NCI-H510A treated with DMSO at 0.1 percent for 48 hours (cell line): ENCODE measurements at regions not wholly inside any gene's neighbourhood (a gene's known extent, or its start where the extent isn't known, plus 50 kb on each side); places are given as distances from the start of the nearest gene placed in this dataset.

Source experiments
- DNase-seq: peaks from one replicate; lab custom pipeline; 2025; lab: John Stamatoyannopoulos, UW

DNA sequence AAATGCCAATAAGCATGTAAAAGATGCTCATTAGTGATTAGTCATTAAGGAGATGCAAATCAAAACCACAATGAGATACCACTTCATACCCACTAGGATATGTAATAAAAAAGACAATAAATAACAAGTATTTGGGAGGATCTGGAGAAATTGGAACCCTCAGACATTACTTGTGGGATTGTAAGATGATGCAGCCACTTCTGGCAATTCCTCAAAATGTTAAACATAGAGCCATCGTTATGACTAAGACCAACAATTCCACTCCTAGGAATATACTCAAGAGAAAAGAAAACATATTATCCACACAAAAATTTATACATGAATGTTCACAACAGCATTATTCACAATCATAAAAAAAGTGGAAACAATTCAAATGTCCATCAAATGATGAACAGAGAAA lies 336.2 kb upstream of the PMFBP1 start:
- no peak for DNase-seq

DNA sequence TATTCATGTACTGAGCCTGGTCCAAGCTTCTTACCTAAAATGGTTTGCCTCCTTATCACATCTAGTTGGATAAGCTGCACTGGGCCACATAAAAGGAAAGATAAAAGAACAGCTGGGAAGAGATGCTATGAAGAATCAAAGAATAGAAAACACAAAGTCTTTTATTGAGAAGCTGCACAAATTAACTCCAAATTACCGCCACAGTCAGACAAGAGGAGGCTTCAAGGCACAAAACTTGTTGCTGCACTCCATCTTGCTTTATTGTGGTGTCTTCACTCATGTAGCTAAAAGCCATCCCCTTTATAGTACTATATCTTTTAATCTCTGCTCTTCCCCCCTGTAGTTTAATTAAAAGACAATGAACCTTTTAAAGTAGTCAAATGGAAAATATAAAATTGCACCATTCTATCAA lies 330.6 kb upstream of the PMFBP1 start:
- no peak for DNase-seq

DNA sequence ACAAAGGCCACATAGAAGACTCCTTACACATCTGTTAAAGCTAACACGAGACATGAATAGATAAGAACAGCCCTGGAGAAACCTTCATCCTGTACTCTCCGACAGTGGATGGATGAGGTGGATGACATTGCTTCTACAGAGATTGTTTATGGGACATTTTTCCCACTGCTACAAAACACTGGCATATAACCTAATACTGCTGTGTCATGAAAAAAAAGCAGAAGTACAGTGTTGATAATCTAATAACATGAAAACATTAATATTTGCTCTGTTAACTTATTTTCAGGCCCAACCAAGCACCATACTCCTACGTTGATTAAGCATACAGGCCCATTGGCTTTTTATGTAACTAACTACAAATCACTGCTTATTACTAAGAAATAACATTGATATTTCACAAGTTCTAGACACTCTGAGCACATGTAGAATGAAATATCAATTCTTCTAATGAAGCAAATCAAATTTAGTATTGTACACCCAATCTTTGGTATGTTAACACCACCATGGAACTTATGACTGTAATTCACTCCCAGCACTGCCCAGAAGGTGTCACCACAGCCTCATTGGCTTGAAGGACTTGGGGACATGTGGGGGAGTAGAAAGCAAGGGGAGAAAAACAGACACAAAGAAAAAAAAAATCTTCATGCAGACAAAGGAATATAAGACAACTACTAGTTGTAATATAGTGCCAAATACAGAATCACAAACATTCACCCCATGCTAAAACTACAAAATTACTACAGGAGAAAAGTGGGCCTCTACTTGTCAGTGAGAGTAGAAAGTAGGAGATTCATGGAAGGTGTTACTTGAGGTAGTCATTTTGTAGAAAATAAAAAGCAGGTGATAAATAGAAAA lies 330.0 kb upstream of the PMFBP1 start:
- peak; percentile 21 for DNase-seq

DNA sequence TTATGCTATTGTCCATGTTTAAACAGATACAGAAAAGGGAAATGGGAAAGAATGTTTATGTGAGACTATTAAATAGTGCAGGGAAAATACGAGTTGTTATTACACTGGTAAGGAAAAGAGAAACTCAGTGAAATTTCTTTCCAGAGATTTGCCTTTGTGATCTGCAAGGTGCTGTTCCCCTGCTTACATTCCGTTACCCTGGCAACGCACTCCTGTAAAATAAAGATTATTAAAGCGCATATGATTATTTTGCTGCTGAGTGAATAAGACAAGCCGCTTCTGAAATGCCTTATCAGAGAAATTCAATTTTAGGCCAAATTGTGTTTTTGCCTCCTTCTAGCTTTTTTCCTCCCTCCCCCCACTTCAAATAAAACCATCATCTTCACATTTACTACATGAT lies 328.6 kb upstream of the PMFBP1 start:
- no peak for DNase-seq

DNA sequence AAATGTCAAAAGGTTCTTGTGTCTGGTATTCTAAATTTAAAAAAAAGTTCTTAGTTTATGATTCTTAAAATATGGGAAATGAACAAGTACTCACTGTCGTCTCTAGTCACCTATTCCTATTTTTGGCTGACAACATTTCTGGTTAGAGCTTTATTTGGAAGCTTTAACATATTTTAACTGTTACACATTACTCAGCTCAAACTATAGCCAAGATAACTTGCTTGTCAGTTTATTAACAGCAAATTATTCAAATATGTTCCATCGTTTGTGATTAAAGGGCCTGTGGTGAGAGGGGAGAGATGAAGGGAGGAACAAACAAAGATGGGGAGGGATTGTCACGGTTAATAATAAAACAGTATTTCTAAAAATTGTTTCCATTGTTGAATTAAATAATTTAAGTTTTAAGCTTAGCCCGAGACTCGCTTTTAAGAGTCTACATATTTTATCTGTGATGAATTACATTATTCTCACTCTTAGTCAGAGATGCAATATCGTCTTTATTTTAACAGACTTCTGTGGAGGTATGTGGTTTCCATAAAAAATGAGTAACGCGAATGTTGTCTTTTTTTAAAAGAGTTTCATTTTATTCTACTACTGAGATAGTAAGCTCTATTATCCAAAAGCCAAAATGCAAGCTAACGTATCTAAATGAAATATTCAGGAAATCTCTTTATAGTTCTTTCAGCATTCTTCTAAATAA lies 321.9 kb upstream of the PMFBP1 start:
- no peak for DNase-seq

DNA sequence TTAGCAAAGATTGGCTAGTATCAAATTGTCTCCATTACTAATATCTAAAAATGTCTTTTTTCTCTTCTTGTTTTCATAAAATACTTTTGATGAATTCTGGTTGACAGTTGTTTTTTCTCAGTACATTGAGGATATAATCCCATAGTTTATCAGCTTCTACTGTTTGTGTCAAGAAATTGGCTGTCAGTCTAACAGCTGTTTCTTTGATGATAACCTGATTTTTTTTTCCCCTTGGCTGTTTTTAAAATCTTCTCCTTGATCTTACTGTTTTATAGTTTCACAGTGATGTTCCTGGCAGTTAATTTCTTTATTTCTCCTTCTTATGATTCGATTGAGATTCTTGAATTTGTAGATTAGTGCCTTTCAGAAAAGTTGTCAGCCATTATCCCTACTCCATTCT lies 315.3 kb upstream of the PMFBP1 start:
- DNase-seq: no peak

DNA sequence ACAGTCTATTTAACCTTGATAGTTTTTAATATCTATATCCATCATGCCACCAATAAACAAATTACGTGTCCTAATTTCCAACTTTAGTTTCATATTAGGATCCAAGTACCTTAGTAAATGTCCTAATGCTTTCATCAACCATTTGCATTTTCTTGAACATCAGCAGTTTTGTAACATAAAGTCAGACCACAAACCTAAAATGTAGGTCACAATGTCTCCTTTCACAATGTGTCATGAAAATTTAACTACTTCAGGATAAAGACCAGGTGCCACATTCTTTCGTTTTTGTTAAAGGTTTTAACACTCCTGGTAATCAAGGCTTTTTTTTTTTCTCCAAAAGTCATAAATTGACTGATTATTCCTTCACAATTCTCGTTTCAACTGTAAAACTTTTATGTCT lies 310.7 kb upstream of the PMFBP1 start:
- no peak for DNase-seq

DNA sequence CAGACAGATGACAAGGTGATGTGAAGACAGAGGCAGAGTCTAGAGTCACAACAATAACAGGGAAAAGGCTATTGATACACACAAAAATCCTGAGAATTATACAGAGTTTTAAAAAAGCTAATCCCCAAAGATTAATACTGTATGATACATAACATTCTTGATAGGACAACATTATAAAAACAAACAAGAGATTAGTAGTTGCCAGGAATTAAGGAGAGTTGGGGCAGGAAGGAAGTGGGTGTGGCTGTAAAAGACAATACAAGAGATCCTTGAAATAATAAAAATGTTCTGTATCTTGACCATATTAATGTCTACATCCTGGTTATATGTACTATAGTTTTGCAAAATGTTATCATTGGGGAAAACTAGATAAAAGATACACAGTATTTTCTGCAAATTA lies 309.5 kb upstream of the PMFBP1 start:
- DNase-seq: no peak

DNA sequence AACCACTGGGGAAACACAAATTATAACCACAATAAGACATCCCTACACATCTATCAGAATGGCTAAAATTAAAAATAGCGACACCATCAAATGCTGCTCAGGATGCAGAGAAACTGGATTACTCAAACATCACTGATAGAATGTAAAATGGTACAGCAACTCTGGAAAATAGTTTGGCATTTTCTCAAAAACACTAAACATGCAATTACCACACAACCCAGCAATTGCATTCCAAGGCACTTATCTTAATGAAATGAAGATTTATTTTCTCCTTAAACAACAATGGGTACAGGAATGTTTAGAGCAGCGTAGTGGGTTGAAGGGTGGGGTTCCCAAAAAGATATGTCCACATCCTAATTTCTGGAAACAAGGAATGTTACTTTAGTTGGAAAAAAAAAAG lies 309.0 kb upstream of the PMFBP1 start:
- no peak for DNase-seq

DNA sequence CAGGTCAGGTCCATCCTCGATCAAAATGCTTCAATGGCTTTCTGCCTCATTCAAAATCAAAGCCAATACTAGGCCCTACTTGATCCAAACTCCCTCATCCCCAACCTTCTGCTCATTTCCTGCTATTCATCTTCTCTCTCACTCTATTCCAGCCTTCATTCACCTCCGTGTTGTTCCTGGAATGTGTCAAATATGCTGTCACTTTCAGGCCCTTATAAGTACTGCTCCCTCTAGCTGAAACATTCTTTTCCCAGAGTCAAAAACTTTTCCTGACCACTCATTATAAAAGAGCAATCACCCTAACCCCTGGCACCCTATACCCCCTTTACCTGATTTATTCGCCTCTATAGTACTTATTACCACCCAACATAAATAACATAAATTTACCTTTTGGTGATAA lies 303.7 kb upstream of the PMFBP1 start:
- DNase-seq: no peak

DNA sequence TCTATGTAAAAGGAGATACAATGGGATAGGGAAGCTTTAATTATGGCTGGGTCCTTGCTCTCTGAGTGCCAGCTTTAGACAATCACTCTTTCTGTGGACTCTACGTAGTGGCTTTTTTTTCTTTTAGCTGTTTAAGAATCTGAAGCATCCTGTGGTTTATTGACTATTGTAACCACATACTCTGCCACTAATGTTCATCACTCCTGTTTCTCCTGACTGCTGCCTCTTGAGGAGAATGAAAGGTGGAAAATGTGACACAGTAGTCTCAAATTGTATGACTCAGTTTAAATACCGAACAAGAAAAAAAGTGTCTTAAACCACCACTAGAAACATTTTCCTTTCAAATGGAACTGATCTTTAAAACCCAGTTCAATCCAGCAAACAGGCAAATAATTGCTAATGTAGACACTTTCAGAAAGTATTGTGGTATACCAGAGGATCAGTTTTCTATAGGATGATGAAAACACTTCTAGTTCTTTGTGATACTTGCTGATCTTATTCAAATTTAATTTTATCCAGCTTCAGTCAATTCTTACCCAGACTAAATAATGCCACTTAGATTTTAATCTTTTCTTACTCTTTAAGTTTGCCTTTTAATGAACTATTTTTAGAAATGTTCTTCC lies 302.7 kb upstream of the PMFBP1 start:
- DNase-seq: no peak

DNA sequence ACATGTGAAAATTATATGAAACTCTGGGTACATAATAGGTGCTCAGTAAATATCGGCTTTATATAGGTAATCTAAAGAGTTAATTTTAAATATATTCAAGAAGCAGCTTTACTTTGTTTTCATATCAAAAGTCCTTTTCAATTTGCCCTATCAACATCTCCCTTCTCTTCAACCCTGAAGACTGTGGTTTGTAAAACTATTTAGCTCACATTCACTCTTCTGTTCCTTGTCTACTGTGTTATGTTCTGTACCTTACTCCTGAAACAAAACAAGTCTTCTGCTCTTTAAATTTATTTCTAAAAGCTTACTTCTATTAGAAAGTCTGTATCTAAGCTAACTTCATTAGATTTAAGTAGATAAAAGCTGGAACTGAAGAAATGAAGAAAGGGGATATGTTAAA lies 301.7 kb upstream of the PMFBP1 start:
- DNase-seq: no peak

DNA sequence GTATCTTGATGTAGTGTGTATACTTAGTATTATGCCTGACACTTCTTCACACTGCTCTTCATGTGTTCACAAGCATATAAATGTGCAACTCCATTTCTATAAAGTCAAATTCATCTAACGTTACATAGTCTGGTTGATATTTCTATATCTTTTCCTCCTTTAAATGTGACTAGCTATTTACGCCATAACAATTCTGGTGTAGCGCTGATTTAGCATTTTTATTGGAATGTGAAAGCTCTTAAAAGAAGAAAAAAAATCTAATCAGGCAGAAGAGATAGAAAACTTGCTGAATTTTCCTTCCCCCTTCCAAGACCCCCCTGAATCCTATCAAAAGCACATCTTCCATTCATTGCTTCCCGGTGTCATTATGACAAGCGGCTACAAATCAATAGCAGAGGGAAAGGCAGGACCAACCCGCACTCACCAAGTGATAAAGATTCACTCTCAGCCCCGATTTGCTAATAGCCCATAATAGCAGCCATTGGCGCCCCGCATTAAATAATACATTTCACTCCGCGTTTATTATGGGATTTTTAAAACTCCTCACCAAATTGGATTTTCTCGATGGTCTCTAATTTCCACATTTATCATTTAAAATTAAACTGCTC lies 299.5 kb upstream of the PMFBP1 start:
- no peak for DNase-seq

DNA sequence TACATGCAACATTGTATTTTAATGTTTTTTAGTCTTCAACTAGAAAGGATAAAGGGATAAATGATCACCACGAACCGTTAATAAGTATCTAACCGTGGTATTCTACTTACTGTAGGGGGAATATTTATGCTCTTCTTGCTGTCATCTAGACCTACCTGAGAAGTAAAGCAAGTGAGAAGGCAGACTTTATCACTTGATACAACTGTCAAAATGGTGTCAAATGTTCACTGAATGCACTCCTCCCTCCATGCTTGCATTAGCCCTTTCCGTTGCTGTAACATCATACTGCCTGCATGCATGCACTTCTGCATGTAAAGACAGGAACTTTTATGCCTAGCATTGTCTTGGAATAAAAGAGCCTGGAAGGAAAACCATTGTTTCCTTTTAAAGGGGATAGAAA lies 298.6 kb upstream of the PMFBP1 start:
- no peak for DNase-seq

DNA sequence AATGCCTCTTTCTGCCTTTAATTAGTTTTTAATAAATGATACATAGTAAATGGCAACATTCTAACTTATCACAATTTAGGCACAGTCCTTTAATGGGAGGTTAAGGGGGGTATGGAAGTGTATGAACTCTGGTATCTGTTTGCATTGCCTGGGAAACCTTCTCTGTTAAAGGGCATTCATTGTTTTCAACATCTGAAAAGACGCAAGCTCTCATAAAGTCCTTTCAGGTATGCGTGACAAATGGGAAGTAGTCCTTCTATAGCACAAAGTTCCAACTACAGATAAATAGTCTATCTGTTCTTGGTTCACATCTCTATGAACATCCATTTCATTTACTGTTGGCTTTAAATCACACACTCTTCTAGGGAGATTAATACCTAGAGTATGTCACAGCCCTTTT lies 298.0 kb upstream of the PMFBP1 start:
- peak; percentile 1 for DNase-seq

DNA sequence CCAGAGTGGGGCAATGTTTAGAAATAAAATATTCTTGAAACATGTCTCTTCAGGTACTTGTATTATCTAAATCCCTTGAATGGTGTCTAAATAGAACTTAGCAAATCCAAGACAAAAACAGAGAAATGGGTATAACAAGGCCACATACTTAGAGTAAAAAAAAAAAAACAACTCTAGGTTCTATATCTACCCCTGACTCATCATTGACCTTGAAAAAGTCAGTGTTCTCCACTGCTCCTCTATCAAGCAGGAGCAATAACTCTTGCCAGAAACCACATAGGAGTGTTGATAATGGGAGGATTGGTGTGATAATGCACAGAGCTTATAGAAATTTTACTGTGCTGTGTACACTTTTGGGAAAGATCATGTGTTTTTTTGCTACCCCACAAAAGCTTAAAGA lies 296.6 kb upstream of the PMFBP1 start:
- DNase-seq: no peak

DNA sequence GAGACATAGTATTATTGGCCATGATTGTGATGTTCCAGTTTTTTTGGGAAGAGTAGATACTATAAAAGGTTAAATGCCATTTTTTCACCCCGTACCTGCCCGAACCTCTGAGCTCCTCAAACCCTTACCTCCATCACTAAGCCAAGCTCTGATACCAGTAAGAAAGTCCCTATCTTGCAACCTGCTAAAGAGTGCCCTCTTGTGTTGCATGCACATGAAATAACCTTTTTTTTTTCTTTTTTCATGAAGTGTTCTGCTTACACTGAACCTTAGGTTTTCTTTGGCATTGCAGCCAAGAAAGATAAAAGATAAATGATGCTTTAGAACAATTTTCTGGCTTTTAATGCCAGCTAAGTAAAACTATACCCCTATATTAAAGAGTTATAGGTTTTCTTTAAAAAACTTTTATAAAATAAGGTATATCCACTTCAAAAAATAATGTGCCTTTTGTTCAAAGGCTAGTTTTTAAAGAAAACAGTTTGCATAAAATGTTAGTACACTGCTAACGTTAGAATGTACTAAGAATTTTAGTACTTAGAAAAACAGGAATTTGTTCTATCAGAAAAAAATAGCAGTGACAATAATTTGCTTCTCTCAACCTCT lies 295.3 kb upstream of the PMFBP1 start:
- peak; percentile 9 for DNase-seq

DNA sequence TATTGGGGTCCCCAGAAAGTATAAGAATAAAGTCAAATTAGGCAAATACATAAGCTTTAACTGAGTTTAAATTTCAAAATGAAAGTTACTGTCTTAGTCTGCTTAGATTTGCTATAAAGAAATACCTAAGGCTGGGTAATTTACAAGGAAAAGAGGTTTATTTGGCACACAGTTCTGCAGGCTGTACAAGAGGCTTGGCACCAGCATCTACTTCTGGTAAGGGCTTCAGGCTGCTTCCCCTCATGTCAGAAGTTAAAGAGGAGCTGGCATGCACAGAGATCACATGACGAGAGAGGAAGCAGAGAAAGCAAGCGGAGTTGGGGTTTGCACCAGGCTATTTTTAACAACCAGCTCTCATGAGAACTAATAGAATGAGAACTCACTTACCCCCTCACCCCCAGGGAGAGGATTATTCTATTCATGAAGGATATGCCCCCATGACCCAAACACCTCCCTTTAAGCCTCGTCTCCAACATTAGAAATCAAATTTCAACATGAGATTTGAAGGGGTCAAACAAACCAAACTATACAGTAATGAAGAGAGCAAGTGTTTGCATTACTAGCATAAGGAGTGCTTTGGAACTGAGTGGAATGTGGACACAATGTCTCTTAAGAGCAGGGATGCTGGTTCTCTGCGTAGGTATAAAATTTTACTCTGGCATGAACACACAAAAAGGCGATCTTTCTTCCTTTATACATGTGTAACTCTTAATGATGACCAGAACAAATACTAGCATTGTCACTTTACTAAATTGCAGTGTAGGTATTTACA lies 292.8 kb upstream of the PMFBP1 start:
- DNase-seq: peak; percentile 24

DNA sequence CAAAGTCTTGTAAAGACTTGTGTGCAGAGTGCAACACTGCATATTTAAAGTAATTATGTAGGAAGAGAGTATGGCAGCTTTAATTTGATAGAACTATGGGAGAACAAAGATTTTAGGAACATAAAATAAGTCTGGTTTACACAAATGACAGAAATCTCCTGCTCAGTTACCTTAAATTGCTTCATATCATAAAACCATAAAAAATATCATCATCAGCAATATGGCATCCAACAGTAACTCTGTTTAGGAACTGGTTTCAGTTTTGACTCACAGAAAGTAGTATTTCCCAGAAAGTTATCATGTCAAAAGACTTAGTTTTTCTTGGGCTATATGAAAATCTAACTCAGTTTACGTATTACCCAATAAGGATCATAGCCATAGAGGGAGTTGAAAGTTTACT lies 292.1 kb upstream of the PMFBP1 start:
- no peak for DNase-seq

DNA sequence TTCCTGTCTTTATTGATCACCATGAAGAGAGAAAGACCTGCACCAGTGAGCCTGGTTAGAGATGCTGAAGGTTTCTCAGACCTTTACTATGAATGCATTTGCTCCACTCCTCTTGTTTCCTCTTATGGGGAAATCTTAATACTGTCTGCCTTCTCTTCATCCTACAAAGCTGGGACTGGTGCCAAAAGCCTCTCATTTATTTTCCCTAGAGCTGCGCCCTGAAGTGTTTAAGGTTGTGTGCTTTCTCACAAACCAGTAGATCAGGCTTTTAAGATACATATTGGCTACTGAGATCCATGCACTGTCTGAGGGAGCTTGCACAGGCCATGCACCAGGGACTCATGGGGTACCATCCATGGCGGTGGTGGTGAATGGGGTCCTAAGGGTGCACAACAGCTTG lies 286.1 kb upstream of the PMFBP1 start:
- peak; percentile 6 for DNase-seq

DNA sequence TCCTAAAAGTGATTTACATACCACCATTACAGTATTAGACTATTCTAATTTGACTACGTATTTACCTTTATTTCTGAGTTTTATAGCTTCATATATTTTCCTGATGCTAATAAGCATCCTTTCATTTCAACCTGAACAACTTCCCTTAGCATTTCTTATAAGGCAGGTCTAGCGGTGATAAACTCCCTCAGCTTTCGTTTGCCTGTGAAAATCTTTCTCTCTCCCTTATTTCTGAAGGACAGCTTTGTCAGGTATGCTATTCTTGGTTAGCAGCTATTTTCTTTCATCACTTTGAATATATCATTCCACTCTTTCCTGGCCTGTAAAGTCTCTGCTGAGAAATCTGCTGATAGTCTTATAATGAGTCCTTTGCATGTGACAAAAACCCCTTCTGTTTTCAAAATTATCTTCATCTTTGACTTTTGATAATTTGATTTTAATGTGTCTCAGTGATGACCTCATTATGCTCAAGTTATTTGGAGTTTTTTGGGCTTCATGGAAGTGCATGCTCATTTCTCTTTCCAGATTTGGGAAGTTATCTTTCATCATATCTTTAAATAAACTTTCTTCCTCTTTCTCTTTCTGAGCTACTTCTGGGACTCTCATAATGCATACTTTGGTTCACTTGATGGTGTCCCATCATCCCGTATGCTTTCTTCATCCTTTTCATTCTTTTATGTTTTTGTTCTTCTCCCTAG lies 285.4 kb upstream of the PMFBP1 start:
- no peak for DNase-seq
